Colonic mucosa (tissue), 4 donors: ENCODE measurements at regions not wholly inside any gene's neighbourhood (a gene's known extent, or its start where the extent isn't known, plus 50 kb on each side); places are given as distances from the start of the nearest gene placed in this dataset.

ENCODE experiments used
- DNase-seq: peaks from one replicate; pipeline ENCODE4 v3.0.0-alpha.2; 2020
- H3K27ac ChIP-seq: fragments of 200-600 bp; one replicate; pipeline ENCODE4 v1.8.0; 2021
- H3K27me3 ChIP-seq: fragments of 200-600 bp; one replicate; pipeline ENCODE4 v1.8.0; 2021
- H3K36me3 ChIP-seq: fragments of 200-600 bp; one replicate; pipeline ENCODE4 v1.8.0; 2021
- H3K4me1 ChIP-seq: fragments of 200-600 bp; one replicate; pipeline ENCODE4 v1.8.0; 2021; ENCODE audit warnings: mild to moderate bottlenecking
- H3K4me3 ChIP-seq: fragments of 200-600 bp; one replicate; pipeline ENCODE4 v1.8.0; 2021
- H3K9ac ChIP-seq, 2 donors: one replicate each; pipeline ENCODE4 v1.7.0; 2013; ENCODE audit warnings: control low read depth in 2 of 2, low read depth in 2 of 2, low read length in 2 of 2
- H3K9me3 ChIP-seq: fragments of 200-600 bp; one replicate; pipeline ENCODE4 v1.8.0; 2021
- CTCF ChIP-seq: fragments of 200-600 bp; IDR thresholded peaks from one replicate; pipeline ENCODE4 v1.8.0; 2022; ENCODE audit warnings: antibody characterized with exemption, mild to moderate bottlenecking
- intact Hi-C: fragments of 100-400 bp; cut with DNase I; formaldehyde crosslinking; loops from one replicate; pipeline ENCODE4 v1.14.1; 2022
- donor health status: healthy.
- donor health status: DM: no; HTN: no; CAD: no.
- donor health status: DM: no; HTN: no; CAD: no.

DNA sequence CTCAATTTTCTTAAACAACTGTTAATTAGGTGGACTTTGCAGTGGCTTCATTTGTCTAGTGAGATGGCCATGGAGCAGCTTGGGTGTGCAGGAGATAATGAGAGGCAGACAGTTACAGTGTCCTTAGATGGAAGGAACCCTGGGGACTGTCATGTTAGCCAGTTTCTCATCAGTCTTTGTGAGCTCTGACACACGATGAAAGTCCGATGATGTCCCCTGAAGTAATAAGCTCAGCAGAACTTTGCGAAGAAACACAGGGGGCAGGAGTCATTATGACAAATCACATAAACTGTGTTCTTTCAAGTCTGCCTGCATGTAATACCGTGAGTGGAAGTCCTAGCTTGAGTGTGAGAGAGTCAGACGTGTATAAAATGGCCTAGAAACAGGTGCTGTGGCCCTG, 201.8 kb downstream of the DRD1 start:
- no peak for TF ChIP-seq CTCF
- Histone ChIP-seq H3K27me3 (no peaks in the 10 kb centered on the region), H3K36me3 (no peaks in the 10 kb centered on the region), H3K27ac (no peak overlapping the region), H3K9me3 (no peaks in the 10 kb centered on the region), H3K4me1 (no peaks in the 10 kb centered on the region), H3K9ac (no peak overlapping the region), H3K4me3 (no peak overlapping the region)
- DNase-seq, result no peak
- intact Hi-C loops, result no loop called here

DNA sequence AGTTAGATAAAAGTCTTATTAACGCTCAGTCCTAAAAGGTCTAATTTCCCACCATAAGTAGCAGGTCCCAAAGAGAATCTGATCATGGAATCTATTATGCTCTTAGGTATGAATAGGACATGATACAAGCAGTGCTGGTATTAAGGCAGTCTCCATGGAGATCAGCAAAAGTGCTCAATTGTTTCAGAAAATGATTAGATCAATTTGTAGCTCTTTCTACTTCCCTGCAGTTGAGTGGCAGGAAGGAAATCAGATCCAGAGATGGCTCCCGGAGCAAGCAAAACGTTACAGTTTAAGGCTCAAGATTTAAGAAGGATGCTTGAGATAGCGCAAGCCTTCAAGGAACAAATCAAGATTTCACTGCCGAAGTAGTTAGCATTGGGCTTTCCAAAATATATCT, 205.7 kb downstream of the DRD1 start:
- H3K27ac ChIP-seq, result no peak overlapping the region
- no peak for DNase-seq
- no peaks in the 10 kb centered on the region for H3K9me3 ChIP-seq
- H3K4me3 ChIP-seq, result no peak overlapping the region
- intact Hi-C loops, result no loop called here
- no peaks in the 10 kb centered on the region for H3K4me1 ChIP-seq
- H3K36me3 ChIP-seq, result no peaks in the 10 kb centered on the region
- H3K9ac ChIP-seq, result no peak overlapping the region
- H3K27me3 ChIP-seq, result no peaks in the 10 kb centered on the region
- no peak for TF ChIP-seq CTCF

- H3K27me3 ChIP-seq, result no peaks in the 10 kb centered on the region
- H3K9ac ChIP-seq, result no peak overlapping the region
- TF ChIP-seq CTCF, result no peak
- no peak for DNase-seq
- no peaks in the 10 kb centered on the region for H3K9me3 ChIP-seq
- no peaks in the 10 kb centered on the region for H3K4me1 ChIP-seq
- intact Hi-C loops, result no loop called here
- H3K36me3 ChIP-seq, result no peaks in the 10 kb centered on the region
- no peak overlapping the region for H3K4me3 ChIP-seq
- no peak overlapping the region for H3K27ac ChIP-seq
These were observed 207.8 kb downstream of the DRD1 start for GRCh38 chr5:175236176-175236575.

DNA sequence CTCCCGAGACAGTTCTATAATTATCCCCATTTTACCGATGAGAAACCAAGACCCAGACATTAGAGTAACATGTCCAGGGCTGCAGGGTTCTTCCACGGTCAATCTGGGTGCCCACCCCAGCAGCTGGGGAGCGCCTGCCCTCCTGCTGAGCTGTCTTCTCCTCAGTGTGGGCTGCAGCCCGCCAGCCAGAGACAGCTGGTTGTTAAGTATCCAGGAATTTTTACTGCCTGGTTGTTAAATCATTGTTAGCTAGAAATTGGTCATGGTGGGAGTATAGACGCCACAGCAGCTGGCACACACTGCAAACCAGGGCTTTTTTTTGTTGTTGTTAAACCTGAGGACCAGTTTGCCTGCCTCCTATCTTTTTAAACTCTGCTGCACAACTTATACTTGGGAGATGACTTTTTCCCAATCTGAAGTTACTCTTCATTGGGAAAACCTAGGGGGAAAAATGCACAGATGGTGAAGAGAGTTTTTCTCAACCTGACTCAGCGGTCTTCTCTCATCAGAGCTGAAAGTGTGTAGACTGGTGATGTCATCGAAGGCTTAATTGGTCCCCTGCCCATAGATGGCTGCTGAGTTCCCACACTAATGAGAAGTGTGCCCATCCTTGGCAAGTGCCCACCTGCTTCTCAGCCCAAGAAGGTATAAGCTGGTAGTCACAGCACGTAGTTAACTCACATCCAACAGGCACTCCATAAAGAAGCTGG, 208.6 kb downstream of the DRD1 start:
- Histone ChIP-seq H3K27me3 (no peaks in the 10 kb centered on the region), H3K4me3 (no peak overlapping the region), H3K36me3 (no peaks in the 10 kb centered on the region), H3K9me3 (no peaks in the 10 kb centered on the region), H3K9ac (no peak overlapping the region), H3K27ac (no peak overlapping the region), H3K4me1 (no peaks in the 10 kb centered on the region)
- intact Hi-C loops, result no loop called here
- no peak for TF ChIP-seq CTCF
- no peak for DNase-seq

DNA sequence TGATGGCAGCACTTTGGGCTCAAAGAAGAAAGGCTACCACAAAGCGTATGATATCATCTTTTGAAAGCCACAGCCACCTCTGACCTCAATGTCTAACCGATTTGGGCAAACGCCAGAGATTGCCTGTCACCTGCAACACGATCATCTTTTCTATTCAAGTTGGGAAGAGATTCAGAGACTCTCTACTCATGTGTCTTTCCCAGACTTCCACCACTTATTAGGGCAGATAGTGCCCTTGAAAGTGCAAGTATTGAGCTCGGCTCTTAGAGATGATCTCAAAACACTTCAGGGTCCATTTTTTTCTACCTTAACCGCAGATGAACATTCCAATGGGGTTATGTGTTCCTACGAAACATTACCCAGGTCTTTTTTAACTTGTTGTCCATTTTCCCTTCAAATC, 213.7 kb downstream of the DRD1 start:
- no peaks in the 10 kb centered on the region for H3K9me3 ChIP-seq
- no peak overlapping the region for H3K9ac ChIP-seq
- H3K36me3 ChIP-seq, result no peaks in the 10 kb centered on the region
- H3K27me3 ChIP-seq, result no peaks in the 10 kb centered on the region
- no peak overlapping the region for H3K27ac ChIP-seq
- H3K4me3 ChIP-seq, result no peak overlapping the region
- DNase-seq, result no peak
- intact Hi-C loops, result no loop called here
- no peak for TF ChIP-seq CTCF
- no peaks in the 10 kb centered on the region for H3K4me1 ChIP-seq
